ENCODE measurements at regions not wholly inside any gene's neighbourhood (a gene's known extent, or its start where the extent isn't known, plus 50 kb on each side); places are given as distances from the start of the nearest gene placed in this dataset.
A peak's percentile ranks its signal among the peaks of the same experiment; 100 is the strongest.

GRCh38 chr7:131234719-131235488 lies 92.8 kb upstream of the MKLN1 start:
- no peaks in the 10 kb centered on the region for H3K27me3 ChIP-seq (ENCODE audit: insufficient read depth, low read length)
- H3K23ac ChIP-seq (ENCODE audit: low read length): no peak overlapping the region
- WGBS (ENCODE audit: extremely low coverage, insufficient coverage, insufficient read length): no CpG with 5 or more reads among the region's 8 CpGs
- H4K91ac ChIP-seq (ENCODE audit: low read depth, low read length): no peak overlapping the region
- no peak overlapping the region for H2BK5ac ChIP-seq (ENCODE audit: low read depth, low read length, poor library complexity)
- no peak overlapping the region for H4K12ac ChIP-seq (ENCODE audit: low read depth, low read length)
- H3K9ac ChIP-seq (ENCODE audit: low read length): no peak overlapping the region
- no peak overlapping the region for H2AK5ac ChIP-seq (ENCODE audit: low read length)
- no peak overlapping the region for H3K14ac ChIP-seq (ENCODE audit: low read length)
- no peaks in the 10 kb centered on the region for H3K9me3 ChIP-seq (ENCODE audit: insufficient read depth, low read depth, low read length)
- peaks cover 0 to 3% of the 10 kb centered on the region in 2 experiments for H3K4me1 ChIP-seq (ENCODE audit: control insufficient read depth in 1 of 2, insufficient read depth in 2 of 2, low read length in 2 of 2)
- no peak overlapping the region for H3K4ac ChIP-seq (ENCODE audit: low read depth, low read length)
- H3K4me3 ChIP-seq (ENCODE audit: low read depth, low read length): no peak overlapping the region
- H3K36me3 ChIP-seq (ENCODE audit: control insufficient read depth in 1 of 2, insufficient read depth in 2 of 2, low read length in 2 of 2): no peaks in the 10 kb centered on the region
- no peaks in the 10 kb centered on the region for H3K79me2 ChIP-seq (ENCODE audit: control insufficient read depth, insufficient read depth, low read length, poor library complexity)
- H3K79me1 ChIP-seq (ENCODE audit: low read length): no peaks in the 10 kb centered on the region
- H2AFZ ChIP-seq (ENCODE audit: insufficient read depth, low read length, poor library complexity): no peak overlapping the region
- DNase-seq: peak in 1 of 2 donors; percentile 82
- no peak overlapping the region for H2BK120ac ChIP-seq (ENCODE audit: insufficient read depth, low read length, poor library complexity)
- H3K4me2 ChIP-seq (ENCODE audit: low read length): no peak overlapping the region
- no peak overlapping the region for H3K27ac ChIP-seq (ENCODE audit: low read depth, low read length)
- H4K8ac ChIP-seq (ENCODE audit: low read depth, low read length): no peak overlapping the region
- no peak overlapping the region for H3K18ac ChIP-seq (ENCODE audit: low read length)
- no peak overlapping the region for H2BK12ac ChIP-seq (ENCODE audit: low read length)

DNA sequence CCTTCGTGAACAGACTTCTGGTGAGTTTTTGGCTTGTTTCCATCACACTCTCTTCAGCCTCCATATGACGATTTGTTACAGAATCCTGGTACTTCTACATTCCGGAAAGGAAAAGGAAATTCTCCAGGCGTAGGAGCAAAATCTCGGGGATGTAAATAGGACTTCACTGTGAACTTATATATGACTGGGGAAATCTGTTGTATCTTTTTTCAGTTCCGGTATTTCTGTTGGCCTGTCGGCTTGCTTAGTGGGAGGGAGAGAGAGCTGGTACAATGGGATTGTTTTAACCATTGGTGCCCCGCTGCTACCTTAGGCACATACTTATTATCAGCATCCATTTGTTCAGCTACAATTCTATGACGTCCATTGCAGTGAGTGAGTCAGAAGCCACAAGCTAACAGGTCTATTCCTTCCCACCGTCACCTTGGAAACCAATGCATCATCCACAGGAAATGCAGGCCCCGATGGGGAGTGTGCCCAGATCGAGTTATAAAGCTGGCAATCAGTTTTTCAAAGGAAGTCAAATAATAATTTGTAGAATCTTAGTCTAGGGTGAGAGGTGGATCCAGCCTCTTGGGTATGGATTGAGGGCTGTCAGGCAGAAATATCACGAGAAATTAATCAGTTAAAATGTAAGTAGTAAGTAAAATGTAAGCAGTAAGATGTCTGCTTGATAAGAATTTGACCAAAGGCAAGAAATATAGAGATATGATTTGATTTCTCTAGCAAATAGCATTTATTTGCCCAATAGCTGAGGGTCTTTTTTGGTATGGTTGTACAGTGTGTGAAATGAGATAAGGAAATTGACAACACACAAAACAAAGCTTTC lies 92.0 kb upstream of the MKLN1 start:
- Histone ChIP-seq H3K4me2 (ENCODE audit: low read length) (no peak overlapping the region), H3K9ac (ENCODE audit: low read length) (no peak overlapping the region), H4K8ac (ENCODE audit: low read depth, low read length) (no peak overlapping the region), H3K18ac (ENCODE audit: low read length) (no peak overlapping the region), H2AFZ (ENCODE audit: insufficient read depth, low read length, poor library complexity) (no peak overlapping the region), H3K4ac (ENCODE audit: low read depth, low read length) (no peak overlapping the region), H2AK5ac (ENCODE audit: low read length) (no peak overlapping the region), H3K79me1 (ENCODE audit: low read length) (no peaks in the 10 kb centered on the region), H2BK12ac (ENCODE audit: low read length) (no peak overlapping the region), H3K36me3 (ENCODE audit: control insufficient read depth in 1 of 2, insufficient read depth in 2 of 2, low read length in 2 of 2) (no peaks in the 10 kb centered on the region), H3K23ac (ENCODE audit: low read length) (no peak overlapping the region), H3K27me3 (ENCODE audit: insufficient read depth, low read length) (no peaks in the 10 kb centered on the region), H2BK120ac (ENCODE audit: insufficient read depth, low read length, poor library complexity) (no peak overlapping the region), H3K27ac (ENCODE audit: low read depth, low read length) (no peak overlapping the region), H4K91ac (ENCODE audit: low read depth, low read length) (no peak overlapping the region), H2BK5ac (ENCODE audit: low read depth, low read length, poor library complexity) (no peak overlapping the region), H3K14ac (ENCODE audit: low read length) (no peak overlapping the region), H3K4me1 (ENCODE audit: control insufficient read depth in 1 of 2, insufficient read depth in 2 of 2, low read length in 2 of 2) (peaks cover 0 to 3% of the 10 kb centered on the region in 2 experiments), H3K9me3 (ENCODE audit: insufficient read depth, low read depth, low read length) (no peaks in the 10 kb centered on the region), H3K4me3 (ENCODE audit: low read depth, low read length) (no peak overlapping the region), H3K79me2 (ENCODE audit: control insufficient read depth, insufficient read depth, low read length, poor library complexity) (no peaks in the 10 kb centered on the region), H4K12ac (ENCODE audit: low read depth, low read length) (no peak overlapping the region)
- WGBS (ENCODE audit: extremely low coverage, insufficient coverage, insufficient read length): no CpG with 5 or more reads among the region's 13 CpGs
- peak; percentile 92 to 98 for DNase-seq

GRCh38 chr7:131236318-131236672 lies 91.4 kb upstream of the MKLN1 start:
- H3K9ac ChIP-seq (ENCODE audit: low read length): no peak overlapping the region
- H4K91ac ChIP-seq (ENCODE audit: low read depth, low read length): no peak overlapping the region
- peaks cover 0 to 3% of the 10 kb centered on the region in 2 experiments for H3K4me1 ChIP-seq (ENCODE audit: control insufficient read depth in 1 of 2, insufficient read depth in 2 of 2, low read length in 2 of 2)
- H3K4me2 ChIP-seq (ENCODE audit: low read length): no peak overlapping the region
- no peak for DNase-seq
- H2BK120ac ChIP-seq (ENCODE audit: insufficient read depth, low read length, poor library complexity): no peak overlapping the region
- no peak overlapping the region for H3K18ac ChIP-seq (ENCODE audit: low read length)
- H3K23ac ChIP-seq (ENCODE audit: low read length): no peak overlapping the region
- no peaks in the 10 kb centered on the region for H3K79me2 ChIP-seq (ENCODE audit: control insufficient read depth, insufficient read depth, low read length, poor library complexity)
- H3K27me3 ChIP-seq (ENCODE audit: insufficient read depth, low read length): no peaks in the 10 kb centered on the region
- no peaks in the 10 kb centered on the region for H3K9me3 ChIP-seq (ENCODE audit: insufficient read depth, low read depth, low read length)
- WGBS (ENCODE audit: extremely low coverage, insufficient coverage, insufficient read length): no CpG with 5 or more reads among the region's 6 CpGs
- H2BK5ac ChIP-seq (ENCODE audit: low read depth, low read length, poor library complexity): no peak overlapping the region
- no peak overlapping the region for H3K27ac ChIP-seq (ENCODE audit: low read depth, low read length)
- H2BK12ac ChIP-seq (ENCODE audit: low read length): no peak overlapping the region
- H3K79me1 ChIP-seq (ENCODE audit: low read length): no peaks in the 10 kb centered on the region
- no peak overlapping the region for H3K4me3 ChIP-seq (ENCODE audit: low read depth, low read length)
- no peak overlapping the region for H2AK5ac ChIP-seq (ENCODE audit: low read length)
- H3K36me3 ChIP-seq (ENCODE audit: control insufficient read depth in 1 of 2, insufficient read depth in 2 of 2, low read length in 2 of 2): no peaks in the 10 kb centered on the region
- no peak overlapping the region for H3K14ac ChIP-seq (ENCODE audit: low read length)
- no peak overlapping the region for H4K12ac ChIP-seq (ENCODE audit: low read depth, low read length)
- H4K8ac ChIP-seq (ENCODE audit: low read depth, low read length): no peak overlapping the region
- no peak overlapping the region for H3K4ac ChIP-seq (ENCODE audit: low read depth, low read length)
- H2AFZ ChIP-seq (ENCODE audit: insufficient read depth, low read length, poor library complexity): no peak overlapping the region

DNA sequence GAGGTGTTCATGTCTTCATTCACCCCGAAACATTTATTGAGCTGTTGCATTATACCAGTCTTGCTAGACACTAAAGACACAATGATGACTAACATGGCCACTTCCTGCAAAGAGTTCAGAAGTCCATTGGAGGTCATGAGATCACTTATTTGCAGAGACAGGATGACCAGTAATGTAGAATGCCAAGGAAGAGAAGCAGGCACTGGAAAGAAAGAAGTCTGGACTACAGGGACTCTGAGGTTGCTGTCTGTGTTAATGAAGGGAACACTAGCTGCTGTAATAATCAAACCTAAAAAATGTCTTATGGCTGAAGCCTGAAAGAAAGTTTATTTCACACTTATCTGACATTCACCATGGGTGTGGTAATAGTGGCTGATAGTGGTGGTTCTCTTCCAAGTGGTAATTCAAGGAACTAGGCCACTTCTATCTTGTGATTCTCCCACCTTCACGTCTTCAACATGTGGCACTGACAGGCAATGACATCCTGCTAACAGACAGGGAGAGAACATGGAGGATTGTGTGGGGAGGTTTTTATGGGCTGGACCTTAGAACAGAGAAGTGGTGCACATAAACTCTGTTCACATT lies 89.2 kb upstream of the MKLN1 start:
- no peak overlapping the region for H4K12ac ChIP-seq (ENCODE audit: low read depth, low read length)
- H3K27me3 ChIP-seq (ENCODE audit: insufficient read depth, low read length): no peaks in the 10 kb centered on the region
- no peak overlapping the region for H3K27ac ChIP-seq (ENCODE audit: low read depth, low read length)
- no peak overlapping the region for H4K8ac ChIP-seq (ENCODE audit: low read depth, low read length)
- H3K9ac ChIP-seq (ENCODE audit: low read length): no peak overlapping the region
- no peak overlapping the region for H2BK120ac ChIP-seq (ENCODE audit: insufficient read depth, low read length, poor library complexity)
- H2AFZ ChIP-seq (ENCODE audit: insufficient read depth, low read length, poor library complexity): no peak overlapping the region
- H2BK5ac ChIP-seq (ENCODE audit: low read depth, low read length, poor library complexity): no peak overlapping the region
- H3K14ac ChIP-seq (ENCODE audit: low read length): no peak overlapping the region
- H3K36me3 ChIP-seq (ENCODE audit: control insufficient read depth in 1 of 2, insufficient read depth in 2 of 2, low read length in 2 of 2): no peaks in the 10 kb centered on the region
- H3K79me1 ChIP-seq (ENCODE audit: low read length): no peaks in the 10 kb centered on the region
- no peak overlapping the region for H3K18ac ChIP-seq (ENCODE audit: low read length)
- H2BK12ac ChIP-seq (ENCODE audit: low read length): no peak overlapping the region
- H3K4me3 ChIP-seq (ENCODE audit: low read depth, low read length): no peak overlapping the region
- H3K4ac ChIP-seq (ENCODE audit: low read depth, low read length): no peak overlapping the region
- no peaks in the 10 kb centered on the region for H3K79me2 ChIP-seq (ENCODE audit: control insufficient read depth, insufficient read depth, low read length, poor library complexity)
- H4K91ac ChIP-seq (ENCODE audit: low read depth, low read length): no peak overlapping the region
- H3K4me1 ChIP-seq (ENCODE audit: control insufficient read depth in 1 of 2, insufficient read depth in 2 of 2, low read length in 2 of 2): peaks cover 0 to 3% of the 10 kb centered on the region in 2 experiments
- no peak overlapping the region for H2AK5ac ChIP-seq (ENCODE audit: low read length)
- peak in 1 of 2 donors; percentile 25 for DNase-seq
- H3K4me2 ChIP-seq (ENCODE audit: low read length): no peak overlapping the region
- H3K9me3 ChIP-seq (ENCODE audit: insufficient read depth, low read depth, low read length): no peaks in the 10 kb centered on the region
- no CpG with 5 or more reads among the region's 2 CpGs for WGBS (ENCODE audit: extremely low coverage, insufficient coverage, insufficient read length)
- H3K23ac ChIP-seq (ENCODE audit: low read length): no peak overlapping the region

Measured in trophoblast cell (in vitro differentiated cells and primary cell).